NCI-H2196 (cell line): ENCODE measurements at regions not wholly inside any gene's neighbourhood (a gene's known extent, or its start where the extent isn't known, plus 50 kb on each side); places are given as distances from the start of the nearest gene placed in this dataset.

Experiments
- DNase-seq: peaks from one replicate; lab custom pipeline; 2025; ENCODE audit not compliant: unreplicated experiment; lab: John Stamatoyannopoulos, UW

- no peak for DNase-seq
These were observed 189.6 kb downstream of the HAUS1 start for GRCh38 chr18:46293742-46294181.

- DNase-seq: no peak
These were observed 190.1 kb downstream of the HAUS1 start for GRCh38 chr18:46294318-46294717.

GRCh38 chr18:46294751-46295150 lies 190.6 kb downstream of the HAUS1 start:
- DNase-seq: no peak

GRCh38 chr18:46295416-46295815 lies 191.2 kb downstream of the HAUS1 start:
- DNase-seq: no peak

GRCh38 chr18:46296656-46297055 lies 192.5 kb downstream of the HAUS1 start:
- DNase-seq: no peak

GRCh38 chr18:46297124-46297523 lies 192.9 kb downstream of the HAUS1 start:
- no peak for DNase-seq

- no peak for DNase-seq
These were observed 193.4 kb downstream of the HAUS1 start for GRCh38 chr18:46297621-46298020.

GRCh38 chr18:46298511-46298910 lies 194.3 kb downstream of the HAUS1 start:
- no peak for DNase-seq

GRCh38 chr18:46299465-46300008 lies 195.4 kb downstream of the HAUS1 start:
- no peak for DNase-seq

- no peak for DNase-seq
These were observed 196.9 kb downstream of the HAUS1 start for GRCh38 chr18:46301081-46301480.

GRCh38 chr18:46301571-46301970 lies 197.4 kb downstream of the HAUS1 start:
- DNase-seq: no peak

GRCh38 chr18:46302528-46303485 lies 198.6 kb downstream of the HAUS1 start:
- no peak for DNase-seq

GRCh38 chr18:46310258-46310657 lies 206.1 kb downstream of the HAUS1 start:
- DNase-seq: no peak

- DNase-seq: no peak
These were observed 206.6 kb downstream of the HAUS1 start for GRCh38 chr18:46310675-46311345.

- no peak for DNase-seq
These were observed 207.3 kb downstream of the HAUS1 start for GRCh38 chr18:46311491-46311890.

- no peak for DNase-seq
These were observed 208.0 kb downstream of the HAUS1 start for GRCh38 chr18:46312221-46312620.

- no peak for DNase-seq
These were observed 209.3 kb downstream of the HAUS1 start for GRCh38 chr18:46313521-46313920.

- DNase-seq: no peak
These were observed 209.8 kb downstream of the HAUS1 start for GRCh38 chr18:46314011-46314410.

GRCh38 chr18:46315161-46315560 lies 211.0 kb downstream of the HAUS1 start:
- no peak for DNase-seq

GRCh38 chr18:46318356-46318755 lies 214.2 kb downstream of the HAUS1 start:
- no peak for DNase-seq

- no peak for DNase-seq
These were observed 215.6 kb downstream of the HAUS1 start for GRCh38 chr18:46319783-46320182.

- DNase-seq: no peak
These were observed 216.1 kb downstream of the HAUS1 start for GRCh38 chr18:46320297-46320696.
